K562 (cell line): ENCODE measurements at regions not wholly inside any gene's neighbourhood (a gene's known extent, or its start where the extent isn't known, plus 50 kb on each side); places are given as distances from the start of the nearest gene placed in this dataset.

ENCODE experiments used
- ATAC-seq: fragments of 200-7000 bp; cut with Tn5 transposase; 3 replicates; pipeline ENCODE4 v1.9.1; 2020; ENCODE audit warnings: moderate library complexity
- BruUV-seq: library from RNA; stranded (reverse); fragments of 400-500 nt; replicated peaks from 2 replicates; lab custom pipeline; 2021; lab: Mats Ljungman, UMichigan
- CTCF ChIA-PET: fragments of 300-600 bp; formaldehyde crosslinking; extraction: SDS; loops from one replicate; lab custom pipeline; 2021; ENCODE audit warnings: low intra/inter-chr PET ratio; lab: Yijun Ruan, JAX
- POLR2A ChIA-PET: fragments of 300-600, 350-650 bp; sonication (Branson Sonifier 250); formaldehyde crosslinking; extraction: SDS; loops from one replicate; lab custom pipeline; 2021; ENCODE audit warnings: antibody characterized with exemption, inconsistent platforms; lab: Yijun Ruan, JAX
- DNase-seq, 4 experiments: peaks; one replicate each; pipeline versions ENCODE4 v3.0.0 to v3.0.0-alpha.2; 2011 to 2018; ENCODE audit warnings: low spot score in 3 of 4, mixed read lengths in 3 of 4; ENCODE audit errors: extremely low read depth in 1 of 4
- FAIRE-seq: peaks from 2 replicates; lab custom pipeline; 2011; peaks lifted over from hg19 to GRCh38; lab: Jason Lieb, UNC
- H2AFZ ChIP-seq: 2 replicates; pipeline ENCODE4 v1.6.0; 2011; ENCODE audit warnings: low read depth, low read length, control low read depth, inconsistent platforms
- H3K27ac ChIP-seq: fragments of 200-600 bp; 3 replicates; pipeline ENCODE4 v1.8.0; 2011; ENCODE audit warnings: low read depth, mild to moderate bottlenecking, control low read depth, inconsistent platforms, low read length, moderate library complexity, mixed read lengths; ENCODE audit errors: extremely low read depth
- H3K27me3 ChIP-seq, 2 experiments: fragments of 300-600 bp in 1 of 2; 2 replicates in 1 of 2; 3 replicates in 1 of 2; pipeline versions ENCODE4 v1.6.0 to v1.8.0; 2011; ENCODE audit warnings: inconsistent platforms in 2 of 2, low read length in 2 of 2, mild to moderate bottlenecking in 1 of 2, mixed read lengths in 1 of 2, moderate library complexity in 1 of 2; ENCODE audit not compliant: control insufficient read depth in 2 of 2, insufficient read depth in 2 of 2
- H3K36me3 ChIP-seq: fragments of 300-600 bp; 3 replicates; pipeline ENCODE4 v1.8.0; 2011; ENCODE audit warnings: mild to moderate bottlenecking, low read length, inconsistent platforms; ENCODE audit not compliant: control insufficient read depth, insufficient read depth
- H3K4me1 ChIP-seq, 2 experiments: fragments of 200-600 bp in 1 of 2; replicated peaks in 1 of 2; 2 replicates in 1 of 2; 3 replicates in 1 of 2; pipeline versions ENCODE4 v1.5.1 to v1.8.0; 2011; ENCODE audit warnings: inconsistent platforms in 2 of 2, low read length in 2 of 2, mild to moderate bottlenecking in 1 of 2, mixed read lengths in 1 of 2, moderate library complexity in 1 of 2; ENCODE audit not compliant: control insufficient read depth in 2 of 2, insufficient read depth in 2 of 2
- H3K4me2 ChIP-seq: 2 replicates; pipeline ENCODE4 v1.6.1; 2011; ENCODE audit warnings: low read length, control low read depth, inconsistent platforms, mixed read lengths; ENCODE audit not compliant: insufficient read depth
- H3K4me3 ChIP-seq: fragments of 200-600 bp; sonication (generic), shearing (Covaris generic); 2 replicates; pipeline ENCODE4 v1.5.1; 2016; ENCODE audit warnings: control low read depth, inconsistent platforms
- H3K79me2 ChIP-seq: fragments of 200-600 bp; 3 replicates; pipeline ENCODE4 v1.8.0; 2011; ENCODE audit warnings: low read length, inconsistent platforms; ENCODE audit not compliant: control insufficient read depth, insufficient read depth
- H3K9ac ChIP-seq, 2 experiments: 2 replicates each; pipeline versions ENCODE4 v1.6.0 to v1.6.1; 2011; ENCODE audit warnings: low read depth in 2 of 2, low read length in 2 of 2, control low read depth in 1 of 2, inconsistent platforms in 1 of 2, mild to moderate bottlenecking in 1 of 2, mixed read lengths in 1 of 2; ENCODE audit not compliant: insufficient read depth in 1 of 2
- H3K9me1 ChIP-seq: one replicate; pipeline ENCODE4 v1.6.0; 2011; ENCODE audit warnings: inconsistent platforms, mild to moderate bottlenecking, low read length, moderate library complexity; ENCODE audit not compliant: control insufficient read depth, insufficient read depth
- H3K9me3 ChIP-seq: replicated peaks from 2 replicates; pipeline ENCODE4 v1.5.1; 2011; ENCODE audit warnings: low read depth, low read length, inconsistent platforms; ENCODE audit not compliant: control insufficient read depth, insufficient read depth
- H4K20me1 ChIP-seq: replicated peaks from 2 replicates; pipeline ENCODE4 v1.6.1; 2011; ENCODE audit warnings: low read length, inconsistent platforms, mixed read lengths; ENCODE audit not compliant: control insufficient read depth, insufficient read depth
- ELK1 ChIP-seq: sonication (generic); formaldehyde crosslinking; IDR thresholded peaks from 2 replicates; pipeline ENCODE4 v1.8.1; 2022; ENCODE audit warnings: missing genetic modification reagents
- ESRRA ChIP-seq: fragments of 450-650 bp; IDR thresholded peaks from 2 replicates; pipeline ENCODE4 v1.6.1; 2014; ENCODE audit warnings: low read depth, mild to moderate bottlenecking, moderate library complexity, borderline replicate concordance
- GATAD2B ChIP-seq: fragments of 450-650 bp; IDR thresholded peaks from 2 replicates; pipeline ENCODE4 v1.6.1; 2017; ENCODE audit warnings: mild to moderate bottlenecking, borderline replicate concordance
- MCM7 ChIP-seq, 2 experiments: fragments of 450-650 bp; IDR thresholded peaks; 2 replicates each; pipeline ENCODE4 v1.6.1; 2016 to 2018
- POLR2H ChIP-seq: IDR thresholded peaks from 2 replicates; pipeline ENCODE4 v1.6.1; 2016; ENCODE audit warnings: missing genetic modification characterization, low read depth, mild to moderate bottlenecking, control low read depth, missing compliant biosample characterization, moderate library complexity
- SP2 ChIP-seq: IDR thresholded peaks from 2 replicates; pipeline ENCODE4 v1.6.1; 2011; ENCODE audit warnings: mild to moderate bottlenecking, low read depth, low read length, moderate library complexity; ENCODE audit not compliant: poor library complexity, severe bottlenecking; ENCODE audit errors: extremely low read depth
- ZNF57 ChIP-seq: fragments of 450-650 bp; formaldehyde crosslinking; IDR thresholded peaks from 2 replicates; pipeline ENCODE4 v1.4.0; 2020; ENCODE audit warnings: mild to moderate bottlenecking, moderate library complexity
- ZNF695 ChIP-seq: fragments of 450-650 bp; formaldehyde crosslinking; IDR thresholded peaks from 2 replicates; pipeline ENCODE4 v1.4.0; 2020; ENCODE audit warnings: mild to moderate bottlenecking, moderate library complexity
- WGBS: fragments of 100-300 bp; shearing (Covaris generic); methylation state at CpG from one replicate; pipeline ENCODE4 v1.1.6; 2016; ENCODE audit warnings: low coverage, mixed read lengths; ENCODE audit not compliant: insufficient coverage; ENCODE audit errors: missing lambda C conversion rate; 5-methylcytosine and 5-hydroxymethylcytosine counted together
- in situ Hi-C: fragments of 300-500 bp; cut with MboI; formaldehyde crosslinking; loops from 4 replicates; pipeline ENCODE4 v1.15.0; 2018; ENCODE audit warnings: inconsistent platforms, mixed read lengths
- intact Hi-C: fragments of 100-400 bp; cut with micrococcal nuclease; formaldehyde crosslinking; loops from 2 replicates; pipeline ENCODE4 v1.14.2; 2022

- TF ChIP-seq SP2, result no peak
Observed at GRCh38 chr12:92002195-92002649, 143.4 kb downstream of the BTG1 start (continued).

- FAIRE-seq (no peak), DNase-seq (no peak), ATAC-seq (no peak)
- no TSS peak for BruUV-seq
- no peak overlapping the region for H3K9ac ChIP-seq
- H3K9me1 ChIP-seq, result no peaks in the 10 kb centered on the region
- in situ Hi-C loops, result no loop called here
- POLR2A ChIA-PET, result interaction anchor here (0.8 kb wide), 1 partner anchor 9 kb away, joined by 3 read pairs; no protein-coding TSS in a partner anchor
- H3K79me2 ChIP-seq, result no peaks in the 10 kb centered on the region
- H3K4me1 ChIP-seq, result peaks cover 4 to 31% of the 10 kb centered on the region in 2 experiments; a peak in 4 of 5 replicates
- H2AFZ ChIP-seq, result no peak overlapping the region; the same call in 1 of the 2 replicates
- WGBS, result 90% methylated on average over 2 of the region's 2 CpGs
- peaks cover 10% of the 10 kb centered on the region; the same call in 1 of the 2 replicates for H3K9me3 ChIP-seq
- H4K20me1 ChIP-seq, result no peaks in the 10 kb centered on the region
- H3K4me2 ChIP-seq, result no peak overlapping the region
- no peak overlapping the region for H3K27ac ChIP-seq
- CTCF ChIA-PET, result no interaction called here
- TF ChIP-seq POLR2H (tag), result no peak
- no peak for TF ChIP-seq ESRRA
- no peak for TF ChIP-seq ZNF695 (CRISPR knock-in tag)
- no peak for TF ChIP-seq MCM7 (IDR thresholded peaks at IDR 0.05)
- TF ChIP-seq GATAD2B, result no peak
- no peak for TF ChIP-seq ZNF57 (CRISPR knock-in tag)
- no peak for TF ChIP-seq ELK1 (CRISPR knock-in tag)
- no peak overlapping the region for H3K4me3 ChIP-seq
- no peaks in the 10 kb centered on the region for H3K36me3 ChIP-seq
- intact Hi-C loops, result loop anchor here (10.0 kb wide), 2 partner anchors 404 to 574 kb away; no protein-coding TSS in a partner anchor
- no peaks in the 10 kb centered on the region for H3K27me3 ChIP-seq
Observed at GRCh38 chr12:92000597-92000996, 145.0 kb downstream of the BTG1 start.
